ENCODE measurements at regions not wholly inside any gene's neighbourhood (a gene's known extent, or its start where the extent isn't known, plus 50 kb on each side); places are given as distances from the start of the nearest gene placed in this dataset.
"Not testable (repeated sequence)": the region's sequence is repeated elsewhere in the genome, so short reads cannot be mapped to it uniquely, and the experiment has no call there.

GRCh38 chr18:14963246-14963645 lies 215.3 kb downstream of the ANKRD30B start:
- Mint-ChIP-seq H3K4me1 (peaks cover 0 to 2% (median 0%) of the 10 kb centered on the region in 3 donors), H3K36me3 (no peaks in the 10 kb centered on the region), H3K4me3 (no peak overlapping the region), H3K27ac (no peak overlapping the region), H3K9me3 (peaks cover 0 to 4% (median 0%) of the 10 kb centered on the region in 3 donors), H3K27me3 (no peaks in the 10 kb centered on the region)

- no peaks in the 10 kb centered on the region for H3K27me3 Mint-ChIP-seq
- H3K36me3 Mint-ChIP-seq, result no peaks in the 10 kb centered on the region
- no peak overlapping the region for H3K27ac Mint-ChIP-seq
- no peak overlapping the region for H3K4me3 Mint-ChIP-seq
- H3K9me3 Mint-ChIP-seq, result peaks cover 0 to 3% (median 0%) of the 10 kb centered on the region in 3 donors
- peaks cover 0 to 2% (median 0%) of the 10 kb centered on the region in 3 donors for H3K4me1 Mint-ChIP-seq
These were observed 216.0 kb downstream of the ANKRD30B start for GRCh38 chr18:14964002-14964401.

- Mint-ChIP-seq H3K36me3 (no peaks in the 10 kb centered on the region), H3K4me3 (no peak overlapping the region), H3K9me3 (peaks cover 0 to 3% (median 0%) of the 10 kb centered on the region in 3 donors), H3K27ac (no peak overlapping the region), H3K4me1 (peaks cover 0 to 2% (median 0%) of the 10 kb centered on the region in 3 donors), H3K27me3 (no peaks in the 10 kb centered on the region)
These were observed 216.4 kb downstream of the ANKRD30B start for GRCh38 chr18:14964406-14964805.

- H3K9me3 Mint-ChIP-seq, result not testable (repeated sequence)
These were observed 217.0 kb downstream of the ANKRD30B start for GRCh38 chr18:14964976-14965375.

GRCh38 chr18:14965553-14965952 lies 217.6 kb downstream of the ANKRD30B start:
- Mint-ChIP-seq H3K36me3 (no peaks in the 10 kb centered on the region), H3K27me3 (no peaks in the 10 kb centered on the region), H3K4me3 (no peak overlapping the region), H3K9me3 (no peaks in the 10 kb centered on the region), H3K4me1 (peaks cover 0 to 2% (median 0%) of the 10 kb centered on the region in 3 donors), H3K27ac (no peak overlapping the region)

More at GRCh38 chr18:14964976-14965375, 217.0 kb downstream of the ANKRD30B start:
- not testable (repeated sequence) for H3K4me3 Mint-ChIP-seq, H3K36me3 Mint-ChIP-seq, H3K27me3 Mint-ChIP-seq, H3K27ac Mint-ChIP-seq, H3K4me1 Mint-ChIP-seq

DNA sequence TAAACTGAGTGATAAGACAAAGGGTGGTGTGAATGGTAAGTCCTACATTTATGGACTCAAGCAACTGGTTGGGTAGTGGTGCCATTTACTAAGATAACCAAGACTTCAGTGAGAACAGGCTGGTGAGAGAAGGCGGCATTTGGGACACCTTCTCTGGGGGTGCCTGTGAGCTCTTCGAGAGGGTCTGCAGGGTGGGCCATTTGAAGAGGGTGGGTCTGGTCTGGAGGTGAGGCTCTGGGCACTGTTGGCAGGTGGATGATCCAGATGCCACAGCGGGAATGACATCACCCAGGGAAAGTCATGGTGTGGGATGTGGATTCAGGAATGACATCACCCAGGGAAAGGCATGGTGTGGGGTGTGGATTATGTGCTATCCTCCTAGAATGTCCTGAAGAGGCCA lies 219.3 kb downstream of the ANKRD30B start:
- H3K4me3 Mint-ChIP-seq, H3K9me3 Mint-ChIP-seq, H3K27me3 Mint-ChIP-seq, H3K4me1 Mint-ChIP-seq, H3K27ac Mint-ChIP-seq, H3K36me3 Mint-ChIP-seq: not testable (repeated sequence)

GRCh38 chr18:14969500-14969899 lies 221.5 kb downstream of the ANKRD30B start:
- H3K27me3 Mint-ChIP-seq, result no peaks in the 10 kb centered on the region
- no peaks in the 10 kb centered on the region for H3K4me1 Mint-ChIP-seq
- peaks cover 0 to 2% (median 0%) of the 10 kb centered on the region in 3 donors for H3K9me3 Mint-ChIP-seq
- no peaks in the 10 kb centered on the region for H3K36me3 Mint-ChIP-seq
- no peak overlapping the region for H3K27ac Mint-ChIP-seq
- H3K4me3 Mint-ChIP-seq, result no peak overlapping the region

GRCh38 chr18:14970027-14970426 lies 222.1 kb downstream of the ANKRD30B start:
- H3K27me3 Mint-ChIP-seq, result no peaks in the 10 kb centered on the region
- H3K4me3 Mint-ChIP-seq, result no peak overlapping the region
- peaks cover 0 to 3% (median 0%) of the 10 kb centered on the region in 3 donors for H3K9me3 Mint-ChIP-seq
- no peak overlapping the region for H3K27ac Mint-ChIP-seq
- no peaks in the 10 kb centered on the region for H3K4me1 Mint-ChIP-seq
- peaks cover under 1% of the 10 kb centered on the region for H3K36me3 Mint-ChIP-seq

DNA sequence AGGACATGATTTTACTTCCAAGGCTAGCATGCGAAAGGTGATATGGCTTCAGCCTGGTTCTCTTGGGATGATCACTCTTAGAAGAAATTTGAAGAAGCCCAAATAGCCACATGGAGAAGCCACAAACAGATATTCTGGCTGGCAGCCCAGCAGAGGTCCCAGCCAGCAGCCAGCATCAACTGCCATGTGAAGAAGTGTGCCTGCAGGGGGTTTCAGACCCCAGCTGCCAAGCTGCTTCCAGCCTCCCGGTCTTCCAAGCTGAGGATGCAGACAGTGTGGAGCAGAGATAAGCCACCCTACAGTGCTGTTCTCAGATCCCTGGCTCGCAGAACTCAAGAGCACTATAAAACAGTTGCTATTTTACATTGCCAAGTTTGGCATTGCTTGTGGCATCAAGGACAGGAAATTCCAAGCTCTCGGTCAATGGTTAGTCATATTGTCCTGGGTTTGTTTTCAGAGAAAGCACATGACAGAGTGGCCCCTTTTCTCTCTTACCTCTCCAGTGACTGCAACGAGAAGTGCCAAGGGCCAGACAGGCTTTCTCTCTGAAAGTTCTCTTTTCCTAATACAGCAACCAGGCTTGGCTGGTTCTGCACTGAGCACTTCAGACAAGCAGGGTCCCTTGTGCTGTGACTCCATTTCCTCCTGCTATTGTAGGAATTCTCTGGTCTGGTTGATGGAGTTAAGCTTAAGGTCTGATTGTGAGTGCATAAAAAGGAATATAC lies 223.7 kb downstream of the ANKRD30B start:
- Mint-ChIP-seq H3K9me3 (peaks cover 0 to 3% (median 0%) of the 10 kb centered on the region in 3 donors), H3K4me1 (no peaks in the 10 kb centered on the region), H3K27ac (no peak overlapping the region), H3K27me3 (no peaks in the 10 kb centered on the region), H3K4me3 (no peak overlapping the region), H3K36me3 (peaks cover 1% of the 10 kb centered on the region)

- not testable (repeated sequence) for H3K27me3 Mint-ChIP-seq, H3K27ac Mint-ChIP-seq, H3K36me3 Mint-ChIP-seq, H3K4me3 Mint-ChIP-seq, H3K4me1 Mint-ChIP-seq, H3K9me3 Mint-ChIP-seq
These were observed 225.4 kb downstream of the ANKRD30B start for GRCh38 chr18:14973421-14973820.

DNA sequence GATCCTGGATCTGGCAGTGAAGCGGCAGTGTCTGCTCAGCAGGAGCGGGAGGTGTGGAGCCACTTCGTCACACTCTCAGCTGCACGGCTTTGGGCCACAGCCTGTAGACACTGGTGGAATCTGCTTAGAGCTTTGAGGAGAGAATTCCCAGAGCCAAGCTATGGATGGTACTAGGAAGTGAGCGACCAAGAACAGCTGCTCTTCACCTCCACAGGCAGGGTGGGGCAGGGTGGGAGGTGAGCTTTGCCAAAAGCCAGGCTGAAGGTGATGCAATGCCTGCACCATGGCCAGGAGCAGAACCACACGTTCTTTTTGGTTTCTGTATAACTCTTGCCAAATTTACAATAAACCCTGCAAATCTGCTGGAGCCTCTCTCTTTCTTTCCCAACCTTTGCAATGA lies 226.1 kb downstream of the ANKRD30B start:
- Mint-ChIP-seq H3K4me3 (no peak overlapping the region), H3K9me3 (peaks cover 0 to 3% (median 0%) of the 10 kb centered on the region in 3 donors), H3K4me1 (peaks cover 0 to 1% (median 0%) of the 10 kb centered on the region in 3 donors), H3K36me3 (peaks cover 1% of the 10 kb centered on the region), H3K27me3 (no peaks in the 10 kb centered on the region), H3K27ac (no peak overlapping the region)

DNA sequence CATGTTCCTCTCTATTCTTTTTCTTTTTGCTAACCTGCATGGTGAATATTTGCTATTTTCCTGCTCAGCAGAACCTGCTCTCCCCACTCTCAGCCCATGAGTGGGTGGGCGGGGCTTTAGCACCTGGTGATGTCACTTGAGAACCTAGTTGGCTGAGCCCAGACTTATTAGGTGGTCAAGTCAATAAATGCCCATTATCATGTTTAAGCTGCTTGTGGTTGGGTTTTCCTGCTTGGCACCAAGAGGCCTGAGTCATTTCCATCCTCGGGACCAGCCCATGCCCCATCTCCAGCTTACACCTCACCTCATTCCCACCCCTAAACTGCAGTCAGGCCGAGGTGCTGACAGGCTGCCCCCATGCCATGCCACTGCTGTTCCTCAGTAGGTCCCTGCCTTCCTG lies 226.6 kb downstream of the ANKRD30B start:
- Mint-ChIP-seq H3K27ac (no peak overlapping the region), H3K9me3 (peaks cover 0 to 3% (median 0%) of the 10 kb centered on the region in 3 donors)

GRCh38 chr18:14975431-14975830 lies 227.5 kb downstream of the ANKRD30B start:
- Mint-ChIP-seq H3K4me3 (no peak overlapping the region), H3K9me3 (peaks cover 0 to 5% (median 0%) of the 10 kb centered on the region in 3 donors), H3K27me3 (no peaks in the 10 kb centered on the region), H3K4me1 (peaks cover 0 to 1% (median 0%) of the 10 kb centered on the region in 3 donors), H3K27ac (no peak overlapping the region), H3K36me3 (peaks cover 1% of the 10 kb centered on the region)

More for the DNA sequence above, 226.6 kb downstream of the ANKRD30B start:
- peaks cover 0 to 1% (median 0%) of the 10 kb centered on the region in 3 donors for H3K4me1 Mint-ChIP-seq
- H3K4me3 Mint-ChIP-seq, result no peak overlapping the region
- H3K27me3 Mint-ChIP-seq, result no peaks in the 10 kb centered on the region
- peaks cover 1% of the 10 kb centered on the region for H3K36me3 Mint-ChIP-seq

GRCh38 chr18:14976736-14977430 lies 228.9 kb downstream of the ANKRD30B start:
- Mint-ChIP-seq H3K27me3 (no peaks in the 10 kb centered on the region), H3K9me3 (peaks cover 2 to 5% (median 3%) of the 10 kb centered on the region in 3 donors), H3K4me3 (no peak overlapping the region), H3K36me3 (peaks cover 1% of the 10 kb centered on the region), H3K27ac (no peak overlapping the region), H3K4me1 (peaks cover 0 to 1% (median 0%) of the 10 kb centered on the region in 3 donors)

DNA sequence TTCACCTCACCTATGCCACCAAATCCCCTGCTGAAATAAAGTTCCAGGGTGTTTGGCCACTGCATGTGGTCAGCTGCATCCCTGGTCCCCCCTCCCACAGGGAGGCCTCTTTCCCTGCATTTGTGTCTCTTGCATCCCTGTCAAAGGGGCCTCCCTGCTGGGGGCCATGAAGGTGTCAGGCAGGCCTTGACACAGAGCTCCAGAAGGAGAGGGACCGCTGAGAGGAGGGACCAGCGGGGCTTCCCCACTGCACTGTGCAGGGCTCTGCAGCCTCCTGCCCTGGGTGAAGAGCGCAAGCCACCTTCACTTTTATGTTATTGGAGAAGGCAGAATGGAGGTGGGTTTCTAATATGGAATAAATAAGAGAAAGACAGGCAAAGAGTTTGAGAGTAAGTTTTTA lies 230.2 kb downstream of the ANKRD30B start:
- peak overlapping the region in 1 of 4 donors; percentile 39 for H3K4me3 Mint-ChIP-seq
- H3K27me3 Mint-ChIP-seq, result no peaks in the 10 kb centered on the region
- peaks cover 1% of the 10 kb centered on the region for H3K36me3 Mint-ChIP-seq
- H3K27ac Mint-ChIP-seq, result no peak overlapping the region
- peaks cover 2 to 5% (median 5%) of the 10 kb centered on the region in 3 donors for H3K9me3 Mint-ChIP-seq
- H3K4me1 Mint-ChIP-seq, result peaks cover 0 to 1% (median 0%) of the 10 kb centered on the region in 3 donors
